ENCODE measurements at regions not wholly inside any gene's neighbourhood (a gene's known extent, or its start where the extent isn't known, plus 50 kb on each side); places are given as distances from the start of the nearest gene placed in this dataset.

DNA sequence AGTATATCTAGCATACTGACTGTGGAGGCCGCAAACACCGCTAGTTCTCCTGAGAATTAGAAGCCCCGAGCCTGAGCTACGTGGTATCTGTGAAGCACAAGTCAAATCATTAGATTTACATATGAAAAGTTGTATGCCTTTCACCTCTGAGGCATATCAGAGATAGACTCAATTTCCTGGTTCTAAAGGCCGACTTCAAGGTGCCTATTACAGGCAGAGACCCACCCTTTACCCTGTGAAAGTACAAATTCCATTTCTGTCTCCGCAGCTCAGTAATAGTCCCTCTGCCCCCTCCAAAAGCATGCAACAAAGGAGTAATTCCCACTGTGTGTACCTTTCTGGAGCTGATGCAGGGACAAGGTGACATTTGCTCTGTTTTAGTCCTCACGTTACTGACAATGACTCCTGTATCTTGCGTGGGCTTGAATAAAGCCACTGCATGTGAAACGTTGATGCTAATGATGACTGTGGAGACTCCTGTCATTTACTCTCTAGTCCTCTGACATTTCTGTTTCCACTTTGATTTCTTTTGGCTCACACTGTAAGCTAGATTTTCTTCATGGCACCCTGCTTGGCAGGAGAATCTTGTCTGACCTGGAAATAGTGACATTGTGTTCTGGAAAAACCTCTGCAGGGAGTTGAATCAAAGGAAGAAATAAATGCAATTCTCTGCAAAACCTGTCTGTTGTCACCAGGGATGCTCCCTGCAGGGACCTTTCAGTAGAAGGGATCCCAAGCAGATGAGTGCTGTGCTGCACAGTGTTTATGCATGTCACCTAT lies 273.2 kb upstream of the EMCN start:
- Histone ChIP-seq H3K27ac (no peak overlapping the region), H3K4me3 (no peak overlapping the region), H3K4me1 (no peaks in the 10 kb centered on the region), H3K27me3 (no peaks in the 10 kb centered on the region), H3K36me3 (ENCODE audit: low read depth, missing control alignments) (no peaks in the 10 kb centered on the region), H3K9me3 (no peaks in the 10 kb centered on the region)
- DNase-seq: no peak
- TF ChIP-seq, protein P1, sequence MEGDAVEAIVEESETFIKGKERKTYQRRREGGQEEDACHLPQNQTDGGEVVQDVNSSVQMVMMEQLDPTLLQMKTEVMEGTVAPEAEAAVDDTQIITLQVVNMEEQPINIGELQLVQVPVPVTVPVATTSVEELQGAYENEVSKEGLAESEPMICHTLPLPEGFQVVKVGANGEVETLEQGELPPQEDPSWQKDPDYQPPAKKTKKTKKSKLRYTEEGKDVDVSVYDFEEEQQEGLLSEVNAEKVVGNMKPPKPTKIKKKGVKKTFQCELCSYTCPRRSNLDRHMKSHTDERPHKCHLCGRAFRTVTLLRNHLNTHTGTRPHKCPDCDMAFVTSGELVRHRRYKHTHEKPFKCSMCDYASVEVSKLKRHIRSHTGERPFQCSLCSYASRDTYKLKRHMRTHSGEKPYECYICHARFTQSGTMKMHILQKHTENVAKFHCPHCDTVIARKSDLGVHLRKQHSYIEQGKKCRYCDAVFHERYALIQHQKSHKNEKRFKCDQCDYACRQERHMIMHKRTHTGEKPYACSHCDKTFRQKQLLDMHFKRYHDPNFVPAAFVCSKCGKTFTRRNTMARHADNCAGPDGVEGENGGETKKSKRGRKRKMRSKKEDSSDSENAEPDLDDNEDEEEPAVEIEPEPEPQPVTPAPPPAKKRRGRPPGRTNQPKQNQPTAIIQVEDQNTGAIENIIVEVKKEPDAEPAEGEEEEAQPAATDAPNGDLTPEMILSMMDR (IDR thresholded peaks at IDR 0.05): no peak
- TF ChIP-seq POLR2A (IDR thresholded peaks at IDR 0.05): no peak
- 62 to 70% methylated on average over 9 of the region's 9 CpGs for WGBS, 2 donors
- intact Hi-C loops (cut with DNase I; ENCODE audit: low total_unique reads): no loop called here

DNA sequence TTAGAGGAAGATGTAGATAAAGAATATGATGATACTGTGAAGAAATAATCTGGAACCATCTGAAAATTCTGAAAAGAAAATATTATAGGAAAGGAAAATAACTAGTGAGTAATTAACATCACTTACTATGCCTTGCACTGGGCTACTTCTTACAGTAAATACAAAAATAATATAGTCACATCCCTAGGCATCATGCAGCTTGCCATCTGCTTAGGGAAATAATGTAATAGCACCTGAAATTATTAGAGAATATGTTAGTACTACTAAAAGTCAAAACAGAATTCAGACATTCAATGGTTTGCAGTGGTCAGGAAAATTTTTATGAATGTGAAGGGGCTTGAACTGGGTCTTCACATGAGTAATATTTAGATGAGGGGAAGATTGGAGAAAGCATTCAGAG lies 272.2 kb upstream of the EMCN start:
- no peak for TF ChIP-seq POLR2A (IDR thresholded peaks at IDR 0.05)
- TF ChIP-seq, protein P1 (IDR thresholded peaks at IDR 0.05): no peak
- intact Hi-C loops (cut with DNase I; ENCODE audit: low total_unique reads): no loop called here
- DNase-seq: no peak
- Histone ChIP-seq H3K27me3 (no peaks in the 10 kb centered on the region), H3K36me3 (ENCODE audit: low read depth, missing control alignments) (no peaks in the 10 kb centered on the region), H3K4me3 (no peak overlapping the region), H3K4me1 (no peaks in the 10 kb centered on the region), H3K9me3 (no peaks in the 10 kb centered on the region), H3K27ac (no peak overlapping the region)

DNA sequence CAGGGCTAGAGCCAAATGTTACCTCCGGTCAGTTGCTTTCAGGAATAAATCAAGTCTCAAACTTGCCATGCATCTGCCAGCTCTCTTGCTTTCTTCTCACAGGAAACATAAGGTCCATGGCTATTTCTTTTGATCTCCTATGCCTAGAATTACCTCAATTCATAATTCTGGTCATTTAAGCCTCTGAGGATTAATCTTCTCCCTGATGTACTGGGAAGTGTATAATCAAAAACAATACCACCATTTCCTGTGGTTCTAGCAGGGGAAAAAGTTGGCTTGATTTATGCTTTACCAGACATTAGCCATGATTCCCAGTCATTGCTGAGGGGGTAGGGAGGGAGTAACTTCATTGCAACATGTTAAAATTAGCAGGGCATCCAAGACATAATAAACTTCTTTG lies 268.7 kb upstream of the EMCN start:
- Histone ChIP-seq H3K4me3 (no peak overlapping the region), H3K27ac (no peak overlapping the region), H3K4me1 (no peaks in the 10 kb centered on the region), H3K27me3 (no peaks in the 10 kb centered on the region), H3K36me3 (ENCODE audit: low read depth, missing control alignments) (no peaks in the 10 kb centered on the region), H3K9me3 (no peaks in the 10 kb centered on the region)
- no peak for DNase-seq
- intact Hi-C loops (cut with DNase I; ENCODE audit: low total_unique reads): no loop called here
- TF ChIP-seq, protein P1 (IDR thresholded peaks at IDR 0.05): no peak
- TF ChIP-seq POLR2A (IDR thresholded peaks at IDR 0.05): no peak
- 81 to 93% methylated on average over 1 of the region's 1 CpG for WGBS, 2 donors

DNA sequence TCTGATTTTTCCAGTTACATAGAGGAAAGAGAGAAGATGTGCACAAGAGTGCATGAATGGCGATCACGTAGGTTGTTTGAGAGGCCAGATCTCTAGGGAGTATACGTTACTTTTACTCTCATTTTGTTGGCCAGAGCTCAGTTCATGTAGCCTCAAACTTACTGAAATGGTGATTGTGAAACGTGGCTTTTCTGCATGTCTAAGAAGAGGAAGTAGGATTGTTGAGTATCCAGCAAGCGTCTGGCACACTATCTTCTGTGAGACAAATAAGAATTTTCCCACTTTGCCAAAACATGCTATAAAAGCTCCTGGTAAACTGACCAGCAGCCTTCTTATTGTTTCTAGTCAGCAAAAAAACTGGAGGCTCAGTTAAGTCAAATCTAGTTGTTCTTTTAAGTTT lies 264.5 kb upstream of the EMCN start:
- no peak overlapping the region for H3K4me3 ChIP-seq
- TF ChIP-seq, protein P1 (IDR thresholded peaks at IDR 0.05): no peak
- no peak for TF ChIP-seq POLR2A (IDR thresholded peaks at IDR 0.05)
- no peaks in the 10 kb centered on the region for H3K4me1 ChIP-seq
- WGBS, 2 donors: 31 to 35% methylated on average over 5 of the region's 5 CpGs
- no peaks in the 10 kb centered on the region for H3K27me3 ChIP-seq
- no peak overlapping the region for H3K27ac ChIP-seq
- no peak for DNase-seq
- no peaks in the 10 kb centered on the region for H3K36me3 ChIP-seq (ENCODE audit: low read depth, missing control alignments)
- intact Hi-C loops (cut with DNase I; ENCODE audit: low total_unique reads): no loop called here
- H3K9me3 ChIP-seq: no peaks in the 10 kb centered on the region

DNA sequence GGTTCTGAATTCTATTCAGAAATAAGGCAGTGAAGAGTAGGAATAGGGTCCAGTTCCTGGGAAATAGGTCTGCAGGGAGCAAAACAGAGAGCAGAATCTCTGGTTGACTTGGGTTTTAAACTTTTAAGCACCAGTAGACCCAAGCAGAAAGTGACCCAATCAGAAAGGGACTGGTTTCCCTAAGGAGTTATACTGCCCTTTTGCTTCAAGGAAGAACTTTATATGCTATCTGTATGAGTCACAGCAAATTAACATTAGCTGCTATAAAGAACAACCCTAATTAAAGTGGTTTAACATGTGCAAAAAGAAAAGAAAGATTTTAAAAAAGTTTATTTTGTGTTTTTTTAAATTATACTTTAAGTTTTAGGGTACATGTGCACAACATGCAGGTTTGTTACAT lies 263.6 kb upstream of the EMCN start:
- H3K36me3 ChIP-seq (ENCODE audit: low read depth, missing control alignments): no peaks in the 10 kb centered on the region
- H3K4me1 ChIP-seq: no peaks in the 10 kb centered on the region
- no peaks in the 10 kb centered on the region for H3K27me3 ChIP-seq
- TF ChIP-seq, protein P1 (IDR thresholded peaks at IDR 0.05): no peak
- TF ChIP-seq POLR2A (IDR thresholded peaks at IDR 0.05): no peak
- H3K27ac ChIP-seq: no peak overlapping the region
- H3K4me3 ChIP-seq: no peak overlapping the region
- H3K9me3 ChIP-seq: no peaks in the 10 kb centered on the region
- intact Hi-C loops (cut with DNase I; ENCODE audit: low total_unique reads): no loop called here
- DNase-seq: no peak
